OCI-LY1 (cell line): ENCODE measurements at regions not wholly inside any gene's neighbourhood (a gene's known extent, or its start where the extent isn't known, plus 50 kb on each side); places are given as distances from the start of the nearest gene placed in this dataset.

Source experiments
- CTCF ChIP-seq: fragments of 200-600 bp; sonication (generic), shearing (Covaris generic); IDR thresholded peaks from 2 replicates; pipeline ENCODE4 v1.5.1; 2017; ENCODE audit warnings: mild to moderate bottlenecking, antibody characterized with exemption, low read length, moderate library complexity, mixed read lengths
- EZH2 ChIP-seq: fragments of 200-600 bp; sonication (generic), shearing (Covaris generic); IDR thresholded peaks from 2 replicates; pipeline ENCODE4 v1.8.0; 2017; ENCODE audit warnings: borderline replicate concordance, mixed run types, mild to moderate bottlenecking, antibody characterized with exemption, low read length, moderate library complexity, mixed read lengths

GRCh38 chr3:25103391-25103790, 324.7 kb upstream of the RARB start:
- TF ChIP-seq CTCF (no peak), EZH2 (no peak)
